SH-SY5Y (cell line): ENCODE measurements at regions not wholly inside any gene's neighbourhood (a gene's known extent, or its start where the extent isn't known, plus 50 kb on each side); places are given as distances from the start of the nearest gene placed in this dataset.

Experiments
- GATA2 ChIP-seq: IDR thresholded peaks from 2 replicates; pipeline ENCODE4 v1.6.1; 2011; ENCODE audit warnings: mild to moderate bottlenecking, low read depth, low read length
- GATA3 ChIP-seq: IDR thresholded peaks from 2 replicates; pipeline ENCODE4 v1.6.1; 2011; ENCODE audit warnings: low read depth, mild to moderate bottlenecking, low read length, moderate library complexity

- no peak for TF ChIP-seq GATA2
- TF ChIP-seq GATA3 = no peak
Measured at GRCh38 chr16:86297866-86298757, 212.2 kb upstream of the FOXF1 start.
